ENCODE measurements at regions not wholly inside any gene's neighbourhood (a gene's known extent, or its start where the extent isn't known, plus 50 kb on each side); places are given as distances from the start of the nearest gene placed in this dataset.
"Not testable (repeated sequence)": the region's sequence is repeated elsewhere in the genome, so short reads cannot be mapped to it uniquely, and the experiment has no call there.

DNA sequence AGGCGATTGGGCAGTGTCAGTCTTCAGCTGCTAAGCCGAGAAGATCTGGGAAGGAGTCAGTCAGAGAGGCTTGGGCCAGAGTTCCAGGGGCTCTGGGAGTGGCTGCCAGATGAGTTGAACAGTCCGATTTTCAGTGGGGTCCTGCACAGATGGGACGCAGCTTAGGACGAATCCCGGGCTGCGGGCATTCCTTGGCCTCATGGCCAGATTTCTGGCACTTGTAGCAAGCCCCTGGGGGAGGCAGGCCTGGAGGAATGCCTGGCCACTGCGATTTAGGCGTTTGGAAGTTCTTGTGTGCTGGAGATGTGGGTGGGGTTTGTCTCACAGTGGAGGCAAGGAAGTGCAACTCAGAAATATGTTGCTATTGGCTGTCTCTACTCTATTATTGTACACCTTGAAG lies 1102.3 kb downstream of the OLFM4 start:
- not testable (repeated sequence) for TF ChIP-seq CTCF (conservative IDR thresholded peaks at IDR 0.05; ENCODE audit: low read depth, low read length); EZH2 (IDR thresholded peaks at IDR 0.05; ENCODE audit: borderline replicate concordance, low read depth, low read length, poor library complexity, severe bottlenecking)
